ENCODE measurements at regions not wholly inside any gene's neighbourhood (a gene's known extent, or its start where the extent isn't known, plus 50 kb on each side); places are given as distances from the start of the nearest gene placed in this dataset.

DNA sequence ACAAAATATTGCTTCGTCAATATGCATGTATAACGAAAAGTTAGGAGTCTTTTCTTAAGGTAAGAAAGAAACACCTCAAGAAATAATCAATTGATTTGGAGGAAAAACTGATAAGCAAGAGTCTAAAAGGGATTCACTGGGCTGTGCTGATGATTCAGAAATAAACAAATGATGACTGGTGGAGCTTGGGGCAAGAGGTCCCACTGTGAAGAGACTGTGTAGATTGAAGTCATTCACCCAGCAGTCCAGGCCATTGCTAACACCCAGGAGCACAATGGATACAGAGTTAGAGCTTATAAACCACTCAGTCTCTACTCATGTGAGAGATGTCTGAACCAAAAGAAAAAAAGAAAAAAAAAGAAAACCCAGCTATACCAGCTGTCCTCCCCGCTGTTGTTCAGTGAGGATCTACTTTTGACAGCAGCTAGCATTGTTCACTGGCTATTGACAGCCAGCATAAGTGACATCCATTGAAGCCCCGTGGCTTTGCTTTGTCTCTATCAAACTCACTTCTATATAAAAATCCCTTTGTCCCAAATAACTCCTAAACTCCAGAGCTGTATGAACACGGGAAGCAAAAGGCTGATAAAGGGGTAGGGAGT lies 255.5 kb downstream of the KCTD12 start:
- Histone ChIP-seq H3K9me3 (no peaks in the 10 kb centered on the region), H3K27me3 (no peaks in the 10 kb centered on the region), H3K36me3 (no peaks in the 10 kb centered on the region), H3K4me1 (no peaks in the 10 kb centered on the region), H3K27ac (no peak overlapping the region), H3K4me3 (no peak overlapping the region)
- ATAC-seq (no peak), DNase-seq (no peak)
- intact Hi-C loops (cut with DNase I): no loop called here
- TF ChIP-seq, protein P1, sequence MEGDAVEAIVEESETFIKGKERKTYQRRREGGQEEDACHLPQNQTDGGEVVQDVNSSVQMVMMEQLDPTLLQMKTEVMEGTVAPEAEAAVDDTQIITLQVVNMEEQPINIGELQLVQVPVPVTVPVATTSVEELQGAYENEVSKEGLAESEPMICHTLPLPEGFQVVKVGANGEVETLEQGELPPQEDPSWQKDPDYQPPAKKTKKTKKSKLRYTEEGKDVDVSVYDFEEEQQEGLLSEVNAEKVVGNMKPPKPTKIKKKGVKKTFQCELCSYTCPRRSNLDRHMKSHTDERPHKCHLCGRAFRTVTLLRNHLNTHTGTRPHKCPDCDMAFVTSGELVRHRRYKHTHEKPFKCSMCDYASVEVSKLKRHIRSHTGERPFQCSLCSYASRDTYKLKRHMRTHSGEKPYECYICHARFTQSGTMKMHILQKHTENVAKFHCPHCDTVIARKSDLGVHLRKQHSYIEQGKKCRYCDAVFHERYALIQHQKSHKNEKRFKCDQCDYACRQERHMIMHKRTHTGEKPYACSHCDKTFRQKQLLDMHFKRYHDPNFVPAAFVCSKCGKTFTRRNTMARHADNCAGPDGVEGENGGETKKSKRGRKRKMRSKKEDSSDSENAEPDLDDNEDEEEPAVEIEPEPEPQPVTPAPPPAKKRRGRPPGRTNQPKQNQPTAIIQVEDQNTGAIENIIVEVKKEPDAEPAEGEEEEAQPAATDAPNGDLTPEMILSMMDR (IDR thresholded peaks at IDR 0.05): no peak

DNA sequence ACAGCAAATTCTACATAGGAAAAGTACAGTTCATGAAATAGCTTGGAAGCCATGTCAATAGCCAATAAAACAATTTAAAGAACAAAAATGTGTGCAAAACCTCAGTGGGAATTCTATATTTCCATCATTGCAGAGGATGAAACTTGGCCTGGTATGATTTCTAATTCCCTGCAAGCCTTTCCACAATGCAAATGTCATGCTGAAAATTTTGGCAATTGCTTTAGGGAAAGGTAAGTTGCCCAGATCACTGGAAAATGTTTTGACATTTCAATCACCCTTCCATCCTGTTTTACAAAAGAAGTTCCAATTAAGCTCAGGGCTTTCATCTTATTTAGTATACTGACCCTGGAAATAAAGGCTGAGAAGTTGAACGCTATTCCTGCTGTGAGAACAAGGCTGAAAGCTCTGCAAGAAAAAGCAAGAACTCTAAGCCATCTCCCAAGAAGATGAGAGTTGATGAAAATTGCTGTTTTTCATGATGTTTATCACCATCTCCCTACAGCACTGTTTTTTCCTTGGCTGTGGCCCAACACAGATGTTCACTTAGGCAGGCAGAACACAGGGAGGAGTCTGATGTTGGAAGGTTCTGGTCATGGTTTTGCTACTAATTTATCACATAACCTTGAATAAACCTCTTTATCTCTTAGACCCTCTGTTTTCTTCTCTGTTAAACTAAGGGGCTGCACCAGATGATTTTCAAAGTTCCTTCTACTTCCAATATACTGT lies 263.7 kb downstream of the KCTD12 start:
- H3K4me1 ChIP-seq: no peaks in the 10 kb centered on the region
- no peaks in the 10 kb centered on the region for H3K9me3 ChIP-seq
- intact Hi-C loops (cut with DNase I): no loop called here
- H3K27ac ChIP-seq: no peak overlapping the region
- no peak for DNase-seq
- H3K4me3 ChIP-seq: no peak overlapping the region
- TF ChIP-seq, protein P1 (IDR thresholded peaks at IDR 0.05): no peak
- no peaks in the 10 kb centered on the region for H3K27me3 ChIP-seq
- no peaks in the 10 kb centered on the region for H3K36me3 ChIP-seq
- no peak for ATAC-seq

DNA sequence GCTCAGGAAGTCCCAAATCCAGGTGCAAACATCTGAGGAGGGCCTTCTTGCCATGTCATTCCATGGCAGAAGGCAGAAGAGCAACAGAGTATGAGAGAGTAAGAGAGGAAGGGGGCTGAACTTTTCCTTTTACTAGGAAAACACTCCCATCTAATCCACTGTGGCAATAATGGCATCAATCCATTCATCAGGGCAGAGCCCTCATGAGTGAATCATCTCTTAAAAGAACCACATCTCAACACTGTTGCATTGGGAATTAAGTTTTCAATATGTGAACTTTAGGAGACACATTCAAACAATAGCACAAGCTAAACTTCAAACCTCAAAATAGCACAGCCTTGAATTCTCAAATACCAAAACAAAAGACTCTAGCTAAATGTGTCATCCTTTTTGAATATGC lies 264.5 kb downstream of the KCTD12 start:
- H3K4me1 ChIP-seq: no peaks in the 10 kb centered on the region
- DNase-seq: no peak
- no peaks in the 10 kb centered on the region for H3K9me3 ChIP-seq
- intact Hi-C loops (cut with DNase I): no loop called here
- TF ChIP-seq, protein P1 (IDR thresholded peaks at IDR 0.05): no peak
- no peaks in the 10 kb centered on the region for H3K36me3 ChIP-seq
- H3K4me3 ChIP-seq: no peak overlapping the region
- ATAC-seq: no peak
- H3K27ac ChIP-seq: no peak overlapping the region
- H3K27me3 ChIP-seq: no peaks in the 10 kb centered on the region

DNA sequence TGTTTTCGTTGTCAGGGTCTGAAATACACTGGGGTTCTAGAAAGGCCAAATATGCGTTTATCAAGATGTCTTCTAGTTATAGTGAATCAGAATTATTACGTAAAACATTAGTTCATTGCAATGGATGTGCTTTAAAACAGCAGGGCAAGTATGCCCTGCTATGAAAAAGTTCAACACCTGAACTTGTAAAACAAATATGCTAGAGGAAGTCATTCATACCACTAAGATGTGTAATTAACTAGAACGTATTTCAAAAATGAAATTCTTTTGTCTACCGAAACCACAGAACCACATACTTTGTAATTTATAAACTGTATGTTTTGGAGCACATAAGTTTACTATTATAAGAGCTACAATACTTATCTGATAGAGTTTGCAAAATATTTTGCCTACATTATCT lies 266.2 kb downstream of the KCTD12 start:
- TF ChIP-seq, protein P1 (IDR thresholded peaks at IDR 0.05): no peak

DNA sequence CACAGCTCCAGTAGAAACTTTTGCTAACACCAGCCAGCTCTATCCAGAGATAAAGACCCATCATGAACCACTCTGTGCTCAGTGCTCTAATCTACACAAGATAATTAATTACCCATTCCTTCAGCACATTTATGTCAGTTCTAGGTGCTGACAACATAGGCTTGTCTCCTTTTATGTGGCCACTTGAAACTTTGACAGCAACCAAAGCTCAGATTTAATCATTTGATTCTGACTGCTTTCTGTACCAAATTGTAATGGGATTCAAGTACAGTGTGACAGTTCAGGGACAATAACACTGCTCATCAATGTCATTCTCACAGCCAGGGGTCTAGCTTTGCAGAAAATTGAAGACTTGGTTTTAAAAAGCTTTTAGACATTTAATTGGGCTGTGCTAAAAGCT lies 266.6 kb downstream of the KCTD12 start:
- Histone ChIP-seq H3K4me1 (no peaks in the 10 kb centered on the region), H3K36me3 (no peaks in the 10 kb centered on the region), H3K27ac (no peak overlapping the region), H3K9me3 (no peaks in the 10 kb centered on the region), H3K4me3 (no peak overlapping the region), H3K27me3 (no peaks in the 10 kb centered on the region)
- DNase-seq: no peak
- intact Hi-C loops (cut with DNase I): no loop called here
- TF ChIP-seq, protein P1 (IDR thresholded peaks at IDR 0.05): no peak
- no peak for ATAC-seq

More for the DNA sequence above, 266.2 kb downstream of the KCTD12 start:
- no peak for DNase-seq
- ATAC-seq: no peak
- intact Hi-C loops (cut with DNase I): no loop called here
- Histone ChIP-seq H3K27me3 (no peaks in the 10 kb centered on the region), H3K9me3 (no peaks in the 10 kb centered on the region), H3K4me1 (no peaks in the 10 kb centered on the region), H3K36me3 (no peaks in the 10 kb centered on the region), H3K4me3 (no peak overlapping the region), H3K27ac (no peak overlapping the region)
